KMS-11 (cell line): ENCODE measurements at regions not wholly inside any gene's neighbourhood (a gene's known extent, or its start where the extent isn't known, plus 50 kb on each side); places are given as distances from the start of the nearest gene placed in this dataset.

ENCODE experiments used
- H2AFZ ChIP-seq: fragments of 200-600 bp; sonication (generic); 2 replicates; pipeline ENCODE4 v1.6.1; 2016; ENCODE audit warnings: antibody characterized with exemption, mixed run types, low read depth
- H3K27ac ChIP-seq: fragments of 200-600 bp; sonication (generic); 2 replicates; pipeline ENCODE4 v1.6.1; 2016; ENCODE audit warnings: mild to moderate bottlenecking, mixed run types
- H3K27me3 ChIP-seq: fragments of 200-600 bp; sonication (generic); 2 replicates; pipeline ENCODE4 v1.6.1; 2017; ENCODE audit warnings: mild to moderate bottlenecking, low read depth, mixed run types, moderate library complexity; ENCODE audit not compliant: insufficient read depth
- H3K36me3 ChIP-seq: fragments of 200-600 bp; sonication (generic); 2 replicates; pipeline ENCODE4 v1.6.1; 2017; ENCODE audit warnings: mild to moderate bottlenecking, mixed run types; ENCODE audit not compliant: insufficient read depth
- H3K4me1 ChIP-seq: fragments of 200-600 bp; sonication (generic); 2 replicates; pipeline ENCODE4 v1.6.1; 2016; ENCODE audit warnings: mild to moderate bottlenecking, low read depth, mixed run types; ENCODE audit not compliant: poor library complexity, severe bottlenecking
- H3K4me2 ChIP-seq: fragments of 200-600 bp; sonication (generic); 2 replicates; pipeline ENCODE4 v1.7.0; 2016; ENCODE audit warnings: mild to moderate bottlenecking, mixed run types
- H3K4me3 ChIP-seq: fragments of 200-600 bp; sonication (generic); IDR thresholded peaks from 2 replicates; pipeline ENCODE4 v1.6.1; 2017; ENCODE audit warnings: low read depth, low read length, mixed read lengths; ENCODE audit not compliant: insufficient read depth
- H3K79me2 ChIP-seq: fragments of 200-600 bp; sonication (generic); 2 replicates; pipeline ENCODE4 v1.6.1; 2016; ENCODE audit warnings: low read depth, mixed run types; ENCODE audit not compliant: insufficient read depth
- H3K9ac ChIP-seq: fragments of 200-600 bp; sonication (generic); 2 replicates; pipeline ENCODE4 v1.6.1; 2016; ENCODE audit warnings: mild to moderate bottlenecking, mixed run types
- H4K20me1 ChIP-seq: fragments of 200-600 bp; sonication (generic); 2 replicates; pipeline ENCODE4 v1.6.1; 2016; ENCODE audit warnings: mild to moderate bottlenecking, mixed run types; ENCODE audit not compliant: insufficient read depth
- CTCF ChIP-seq: fragments of 200-600 bp; sonication (generic); conservative IDR thresholded peaks from 2 replicates; pipeline ENCODE4 v1.6.1; 2017; ENCODE audit warnings: low read depth, mild to moderate bottlenecking, antibody characterized with exemption, low read length, moderate library complexity, mixed read lengths

- Histone ChIP-seq H3K27me3 (no peaks in the 10 kb centered on the region), H3K36me3 (no peaks in the 10 kb centered on the region), H2AFZ (no peak overlapping the region), H3K27ac (no peak overlapping the region), H3K79me2 (no peaks in the 10 kb centered on the region), H3K4me2 (no peak overlapping the region), H4K20me1 (no peaks in the 10 kb centered on the region), H3K4me3 (no peak overlapping the region), H3K4me1 (no peaks in the 10 kb centered on the region), H3K9ac (no peak overlapping the region)
- no peak for TF ChIP-seq CTCF
Measured at GRCh38 chr16:75931043-75931442, 204.8 kb upstream of the CPHXL start.

DNA sequence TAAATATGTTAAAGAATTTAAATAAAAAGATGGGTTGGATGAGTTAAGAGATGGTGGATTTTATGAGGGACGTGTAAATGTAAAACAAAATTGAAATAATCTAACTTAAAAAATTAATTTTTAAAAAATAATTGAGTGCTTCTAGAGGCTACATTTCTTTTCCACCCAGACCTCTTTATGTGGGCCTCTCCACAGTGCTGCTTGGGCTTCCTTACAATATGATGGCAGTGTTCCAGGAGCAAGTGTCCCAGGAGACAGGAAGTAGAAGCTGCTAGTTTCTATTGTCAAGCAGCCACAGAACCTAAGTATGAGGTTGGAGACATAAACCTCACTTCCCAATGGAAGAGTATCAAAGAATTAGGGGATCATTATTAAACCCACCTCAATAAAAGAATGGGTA, 205.7 kb upstream of the CPHXL start:
- no peaks in the 10 kb centered on the region for H3K36me3 ChIP-seq
- no peaks in the 10 kb centered on the region for H3K79me2 ChIP-seq
- H3K9ac ChIP-seq = no peak overlapping the region
- no peak overlapping the region for H3K4me3 ChIP-seq
- no peak for TF ChIP-seq CTCF
- H3K4me2 ChIP-seq = no peak overlapping the region
- no peak overlapping the region for H2AFZ ChIP-seq
- H3K4me1 ChIP-seq = no peaks in the 10 kb centered on the region
- H3K27ac ChIP-seq = no peak overlapping the region
- no peaks in the 10 kb centered on the region for H3K27me3 ChIP-seq
- no peaks in the 10 kb centered on the region for H4K20me1 ChIP-seq

GRCh38 chr16:75938818-75939217, 212.5 kb upstream of the CPHXL start:
- no peak overlapping the region for H3K27ac ChIP-seq
- no peak overlapping the region for H3K4me2 ChIP-seq
- no peaks in the 10 kb centered on the region for H3K79me2 ChIP-seq
- no peak overlapping the region for H3K9ac ChIP-seq
- no peaks in the 10 kb centered on the region for H3K27me3 ChIP-seq
- no peak for TF ChIP-seq CTCF
- H4K20me1 ChIP-seq = no peaks in the 10 kb centered on the region
- H2AFZ ChIP-seq = no peak overlapping the region
- H3K36me3 ChIP-seq = no peaks in the 10 kb centered on the region
- no peak overlapping the region for H3K4me3 ChIP-seq
- H3K4me1 ChIP-seq = no peaks in the 10 kb centered on the region

GRCh38 chr16:75942351-75942750, 216.1 kb upstream of the CPHXL start:
- no peak overlapping the region for H3K4me2 ChIP-seq
- no peaks in the 10 kb centered on the region for H4K20me1 ChIP-seq
- H3K4me1 ChIP-seq = no peaks in the 10 kb centered on the region
- no peaks in the 10 kb centered on the region for H3K27me3 ChIP-seq
- H3K9ac ChIP-seq = no peak overlapping the region
- H3K4me3 ChIP-seq = no peak overlapping the region
- H3K27ac ChIP-seq = no peak overlapping the region
- no peak overlapping the region for H2AFZ ChIP-seq
- TF ChIP-seq CTCF = no peak
- no peaks in the 10 kb centered on the region for H3K79me2 ChIP-seq
- H3K36me3 ChIP-seq = no peaks in the 10 kb centered on the region

DNA sequence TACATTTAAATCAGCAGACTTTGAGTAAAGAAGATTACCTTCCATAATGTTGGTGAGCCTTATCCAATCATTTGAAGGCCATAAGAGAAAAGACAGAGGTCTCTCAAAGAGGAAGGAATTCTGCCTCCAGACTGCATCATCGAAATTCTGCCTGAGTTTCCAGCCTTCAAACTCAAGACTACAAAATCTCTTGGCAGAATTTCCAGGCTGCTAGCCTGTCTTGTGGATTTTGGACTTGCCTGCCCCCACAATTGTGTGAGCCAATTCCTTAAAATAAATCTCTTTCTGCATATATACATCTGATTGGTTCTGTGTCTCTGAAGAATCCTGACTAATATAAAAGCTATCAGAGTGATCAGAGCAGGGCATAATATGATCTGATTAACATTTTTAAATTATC, 216.6 kb upstream of the CPHXL start:
- Histone ChIP-seq H3K79me2 (no peaks in the 10 kb centered on the region), H3K4me3 (no peak overlapping the region), H2AFZ (no peak overlapping the region), H3K36me3 (no peaks in the 10 kb centered on the region), H3K4me2 (no peak overlapping the region), H3K27me3 (no peaks in the 10 kb centered on the region), H3K27ac (no peak overlapping the region), H3K4me1 (no peaks in the 10 kb centered on the region), H3K9ac (no peak overlapping the region), H4K20me1 (no peaks in the 10 kb centered on the region)
- no peak for TF ChIP-seq CTCF
